ENCODE measurements at regions not wholly inside any gene's neighbourhood (a gene's known extent, or its start where the extent isn't known, plus 50 kb on each side); places are given as distances from the start of the nearest gene placed in this dataset.

DNA sequence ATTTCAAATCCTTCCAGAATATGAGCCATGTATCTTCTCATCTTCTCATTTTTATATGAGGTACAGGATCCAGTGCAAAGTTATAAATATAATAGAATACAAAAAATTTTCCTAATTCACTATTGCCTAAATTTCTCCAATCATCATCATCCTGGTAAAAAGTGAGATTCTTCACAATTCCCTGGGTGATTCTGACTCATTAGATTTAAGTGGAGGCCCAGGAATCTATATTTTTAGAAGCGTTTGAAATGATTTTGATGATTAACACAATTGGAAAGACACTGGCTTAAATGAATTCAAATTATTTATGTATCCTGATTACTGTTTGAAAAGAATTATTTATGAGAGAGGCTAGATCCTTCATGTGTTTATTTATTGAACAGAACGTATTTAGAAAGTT lies 380.3 kb upstream of the PDE3A start:
- ChIA-PET POLR2A (ENCODE audit: partially characterized antibody) (no interaction called here), CTCF (ENCODE audit: partially characterized antibody) (interaction anchor here (1.8 kb wide), 1 partner anchor 11 kb away, joined by 3 read pairs; no protein-coding TSS in a partner anchor)
- H3K27me3 Mint-ChIP-seq: no peaks in the 10 kb centered on the region

DNA sequence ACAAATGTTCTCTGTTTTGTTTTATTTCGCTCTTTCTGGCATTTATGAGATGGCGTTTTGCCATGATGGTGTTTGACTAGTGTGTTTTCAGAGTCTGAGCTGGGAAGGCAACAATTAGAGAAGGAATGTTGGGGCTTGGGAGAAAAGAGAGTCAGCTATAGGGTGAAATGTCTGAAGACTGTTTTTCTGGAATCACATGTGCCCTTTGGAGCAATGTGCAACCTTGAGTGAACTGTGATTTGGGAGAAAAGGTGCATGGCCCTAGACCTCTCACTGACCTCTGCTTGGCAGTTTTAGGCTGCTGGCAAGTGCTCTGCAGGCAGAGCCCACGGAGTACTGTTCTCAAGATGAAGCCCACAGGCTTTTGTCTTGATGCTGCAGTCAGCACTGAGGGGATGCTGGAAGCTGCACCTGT lies 379.9 kb upstream of the PDE3A start:
- intact Hi-C loops (cut with micrococcal nuclease): no loop called here
- no peaks in the 10 kb centered on the region for H3K27me3 Mint-ChIP-seq
- H3K4me1 Mint-ChIP-seq: no peaks in the 10 kb centered on the region
- H3K36me3 ChIP-seq (ENCODE audit: insufficient read depth, low read length): no peaks in the 10 kb centered on the region
- no peak overlapping the region for H3K27ac ChIP-seq (ENCODE audit: low read depth, low read length)
- H3K36me3 Mint-ChIP-seq: no peaks in the 10 kb centered on the region
- H3K4me3 Mint-ChIP-seq: no peak overlapping the region
- no peaks in the 10 kb centered on the region for H3K4me1 ChIP-seq (ENCODE audit: insufficient read depth, low read length)
- ChIA-PET POLR2A (ENCODE audit: partially characterized antibody) (no interaction called here), CTCF (ENCODE audit: partially characterized antibody) (no interaction called here)
- H3K27me3 ChIP-seq (ENCODE audit: insufficient read depth, low read length): no peaks in the 10 kb centered on the region
- peaks cover 0 to 3% (median 0%) of the 10 kb centered on the region in 8 donors for H3K9me3 Mint-ChIP-seq
- H3K4me3 ChIP-seq (ENCODE audit: low read length in 2 of 2): no peak overlapping the region
- no peak for DNase-seq
- H3K27ac Mint-ChIP-seq: no peak overlapping the region
- H3K9me3 ChIP-seq (ENCODE audit: control insufficient read depth in 1 of 2, low read length in 2 of 2): no peaks in the 10 kb centered on the region

More for the DNA sequence above, 380.3 kb upstream of the PDE3A start:
- no peaks in the 10 kb centered on the region for H3K36me3 ChIP-seq (ENCODE audit: insufficient read depth, low read length)
- Mint-ChIP-seq H3K27ac (no peak overlapping the region), H3K4me1 (no peaks in the 10 kb centered on the region), H3K4me3 (no peak overlapping the region), H3K36me3 (no peaks in the 10 kb centered on the region), H3K9me3 (peaks cover 0 to 3% (median 0%) of the 10 kb centered on the region in 8 donors)
- no peaks in the 10 kb centered on the region for H3K27me3 ChIP-seq (ENCODE audit: insufficient read depth, low read length)
- H3K4me3 ChIP-seq (ENCODE audit: low read length in 2 of 2): no peak overlapping the region
- H3K9me3 ChIP-seq (ENCODE audit: control insufficient read depth in 1 of 2, low read length in 2 of 2): no peaks in the 10 kb centered on the region
- H3K4me1 ChIP-seq (ENCODE audit: insufficient read depth, low read length): no peaks in the 10 kb centered on the region
- intact Hi-C loops (cut with micrococcal nuclease): no loop called here
- no peak for DNase-seq
- H3K27ac ChIP-seq (ENCODE audit: low read depth, low read length): no peak overlapping the region

GRCh38 chr12:19988948-19989347 lies 379.4 kb upstream of the PDE3A start:
- Histone ChIP-seq H3K27me3 (ENCODE audit: insufficient read depth, low read length) (no peaks in the 10 kb centered on the region), H3K4me3 (ENCODE audit: low read length in 2 of 2) (no peak overlapping the region), H3K4me1 (ENCODE audit: insufficient read depth, low read length) (no peaks in the 10 kb centered on the region), H3K9me3 (ENCODE audit: control insufficient read depth in 1 of 2, low read length in 2 of 2) (no peaks in the 10 kb centered on the region), H3K36me3 (ENCODE audit: insufficient read depth, low read length) (no peaks in the 10 kb centered on the region), H3K27ac (ENCODE audit: low read depth, low read length) (no peak overlapping the region)
- DNase-seq: no peak
- no peaks in the 10 kb centered on the region for H3K27me3 Mint-ChIP-seq
- H3K9me3 Mint-ChIP-seq: peaks cover 0 to 3% (median 0%) of the 10 kb centered on the region in 8 donors
- POLR2A ChIA-PET (ENCODE audit: partially characterized antibody): no interaction called here
- H3K36me3 Mint-ChIP-seq: no peaks in the 10 kb centered on the region
- no peak overlapping the region for H3K4me3 Mint-ChIP-seq
- no peaks in the 10 kb centered on the region for H3K4me1 Mint-ChIP-seq
- intact Hi-C loops (cut with micrococcal nuclease): no loop called here
- CTCF ChIA-PET (ENCODE audit: partially characterized antibody): no interaction called here
- no peak overlapping the region for H3K27ac Mint-ChIP-seq

DNA sequence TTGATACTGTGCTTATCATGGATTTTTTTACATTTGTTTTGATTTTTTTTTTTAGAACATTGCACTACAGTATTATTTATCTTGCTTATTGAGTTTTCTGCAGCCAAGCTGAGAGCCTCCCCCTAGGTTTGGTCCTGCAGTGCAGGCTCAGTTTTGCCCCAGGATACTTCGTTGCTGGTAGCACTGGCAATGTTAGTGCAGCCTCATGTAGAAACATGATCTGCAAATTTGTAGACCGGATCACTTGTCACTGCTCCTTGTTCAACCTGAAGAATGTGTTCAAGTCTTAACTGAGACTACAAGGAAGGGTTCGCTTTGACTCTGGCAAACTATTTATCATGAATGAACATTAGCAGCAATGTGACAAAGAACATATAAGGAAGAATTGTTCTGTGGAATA lies 377.2 kb upstream of the PDE3A start:
- ChIA-PET POLR2A (ENCODE audit: partially characterized antibody) (no interaction called here), CTCF (ENCODE audit: partially characterized antibody) (no interaction called here)
- intact Hi-C loops (cut with micrococcal nuclease): no loop called here

GRCh38 chr12:19992311-19992710 lies 376.0 kb upstream of the PDE3A start:
- H3K4me3 ChIP-seq (ENCODE audit: low read length in 2 of 2): no peak overlapping the region
- no peak overlapping the region for H3K4me3 Mint-ChIP-seq
- H3K4me1 ChIP-seq (ENCODE audit: insufficient read depth, low read length): no peaks in the 10 kb centered on the region
- intact Hi-C loops (cut with micrococcal nuclease): no loop called here
- H3K27ac Mint-ChIP-seq: no peak overlapping the region
- no peaks in the 10 kb centered on the region for H3K27me3 ChIP-seq (ENCODE audit: insufficient read depth, low read length)
- H3K9me3 Mint-ChIP-seq: peaks cover 0 to 3% (median 0%) of the 10 kb centered on the region in 8 donors
- no peak overlapping the region for H3K27ac ChIP-seq (ENCODE audit: low read depth, low read length)
- no peaks in the 10 kb centered on the region for H3K36me3 ChIP-seq (ENCODE audit: insufficient read depth, low read length)
- no peaks in the 10 kb centered on the region for H3K36me3 Mint-ChIP-seq
- DNase-seq: no peak
- POLR2A ChIA-PET (ENCODE audit: partially characterized antibody): no interaction called here
- H3K9me3 ChIP-seq (ENCODE audit: control insufficient read depth in 1 of 2, low read length in 2 of 2): no peaks in the 10 kb centered on the region
- CTCF ChIA-PET (ENCODE audit: partially characterized antibody): no interaction called here
- no peaks in the 10 kb centered on the region for H3K27me3 Mint-ChIP-seq
- no peaks in the 10 kb centered on the region for H3K4me1 Mint-ChIP-seq

More for the DNA sequence above, 377.2 kb upstream of the PDE3A start:
- Histone ChIP-seq H3K4me3 (ENCODE audit: low read length in 2 of 2) (no peak overlapping the region), H3K4me1 (ENCODE audit: insufficient read depth, low read length) (no peaks in the 10 kb centered on the region), H3K36me3 (ENCODE audit: insufficient read depth, low read length) (no peaks in the 10 kb centered on the region), H3K9me3 (ENCODE audit: control insufficient read depth in 1 of 2, low read length in 2 of 2) (no peaks in the 10 kb centered on the region), H3K27me3 (ENCODE audit: insufficient read depth, low read length) (no peaks in the 10 kb centered on the region), H3K27ac (ENCODE audit: low read depth, low read length) (no peak overlapping the region)
- no peak overlapping the region for H3K4me3 Mint-ChIP-seq
- H3K27ac Mint-ChIP-seq: no peak overlapping the region
- peaks cover 0 to 3% (median 0%) of the 10 kb centered on the region in 8 donors for H3K9me3 Mint-ChIP-seq
- no peaks in the 10 kb centered on the region for H3K27me3 Mint-ChIP-seq
- no peak for DNase-seq
- H3K4me1 Mint-ChIP-seq: no peaks in the 10 kb centered on the region
- H3K36me3 Mint-ChIP-seq: no peaks in the 10 kb centered on the region

- Mint-ChIP-seq H3K27me3 (peaks cover 0 to 3% of the 10 kb centered on the region in 2 donors), H3K4me3 (no peak overlapping the region), H3K36me3 (no peaks in the 10 kb centered on the region), H3K9me3 (peaks cover 0 to 3% (median 0%) of the 10 kb centered on the region in 8 donors), H3K27ac (no peak overlapping the region), H3K4me1 (no peaks in the 10 kb centered on the region)
- Histone ChIP-seq H3K9me3 (ENCODE audit: control insufficient read depth in 1 of 2, low read length in 2 of 2) (no peaks in the 10 kb centered on the region), H3K36me3 (ENCODE audit: insufficient read depth, low read length) (no peaks in the 10 kb centered on the region), H3K4me1 (ENCODE audit: insufficient read depth, low read length) (no peaks in the 10 kb centered on the region), H3K27ac (ENCODE audit: low read depth, low read length) (no peak overlapping the region), H3K27me3 (ENCODE audit: insufficient read depth, low read length) (no peaks in the 10 kb centered on the region), H3K4me3 (ENCODE audit: low read length in 2 of 2) (no peak overlapping the region)
- DNase-seq: no peak
- intact Hi-C loops (cut with micrococcal nuclease): no loop called here
- POLR2A ChIA-PET (ENCODE audit: partially characterized antibody): no interaction called here
- CTCF ChIA-PET (ENCODE audit: partially characterized antibody): no interaction called here
These were observed 373.4 kb upstream of the PDE3A start for GRCh38 chr12:19994968-19995367.

- intact Hi-C loops (cut with micrococcal nuclease): no loop called here
These were observed 370.5 kb upstream of the PDE3A start for GRCh38 chr12:19997656-19998400.

More at GRCh38 chr12:19997656-19998400, 370.5 kb upstream of the PDE3A start:
- Mint-ChIP-seq H3K4me1 (no peaks in the 10 kb centered on the region), H3K9me3 (peaks cover 0 to 3% (median 0%) of the 10 kb centered on the region in 8 donors), H3K27me3 (peaks cover 1 to 3% of the 10 kb centered on the region in 2 donors), H3K4me3 (no peak overlapping the region), H3K27ac (no peak overlapping the region), H3K36me3 (no peaks in the 10 kb centered on the region)
- H3K4me3 ChIP-seq (ENCODE audit: low read length in 2 of 2): no peak overlapping the region
- H3K36me3 ChIP-seq (ENCODE audit: insufficient read depth, low read length): no peaks in the 10 kb centered on the region
- H3K27me3 ChIP-seq (ENCODE audit: insufficient read depth, low read length): no peaks in the 10 kb centered on the region
- H3K4me1 ChIP-seq (ENCODE audit: insufficient read depth, low read length): no peaks in the 10 kb centered on the region
- POLR2A ChIA-PET (ENCODE audit: partially characterized antibody): no interaction called here
- H3K27ac ChIP-seq (ENCODE audit: low read depth, low read length): no peak overlapping the region
- no peak for DNase-seq
- CTCF ChIA-PET (ENCODE audit: partially characterized antibody): no interaction called here
- no peaks in the 10 kb centered on the region for H3K9me3 ChIP-seq (ENCODE audit: control insufficient read depth in 1 of 2, low read length in 2 of 2)

Measured in CD4-positive, alpha-beta memory T cell (primary cell).